LHCN-M2 (cell line): ENCODE measurements at regions not wholly inside any gene's neighbourhood (a gene's known extent, or its start where the extent isn't known, plus 50 kb on each side); places are given as distances from the start of the nearest gene placed in this dataset.

Experiments
- DNase-seq: peaks from one replicate; pipeline ENCODE4 v3.0.0-alpha.2; 2012; ENCODE audit warnings: low read depth

- DNase-seq: peak; percentile 11
Observed at GRCh38 chr12:77777274-77777673, 53.4 kb upstream of the NAV3 start.

DNA sequence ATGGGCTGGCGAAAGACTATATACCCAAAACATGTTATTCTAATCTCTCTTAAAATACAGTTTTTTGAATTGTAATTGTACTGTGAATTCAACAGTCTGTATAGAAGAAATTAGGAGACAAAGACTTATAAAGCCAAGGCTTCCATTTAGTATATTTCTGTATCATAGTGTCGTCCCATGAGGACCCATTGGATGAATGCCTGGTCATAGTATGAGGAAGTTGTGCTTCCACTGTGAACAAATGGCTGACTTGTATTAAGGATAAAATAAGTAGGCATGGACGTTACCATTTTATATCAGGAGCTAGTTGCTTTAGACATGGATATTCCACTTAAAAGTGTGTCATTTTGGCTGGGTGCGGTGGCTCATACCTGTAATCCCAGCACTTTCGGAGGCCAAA, 55.9 kb upstream of the NAV3 start:
- DNase-seq: no peak

DNA sequence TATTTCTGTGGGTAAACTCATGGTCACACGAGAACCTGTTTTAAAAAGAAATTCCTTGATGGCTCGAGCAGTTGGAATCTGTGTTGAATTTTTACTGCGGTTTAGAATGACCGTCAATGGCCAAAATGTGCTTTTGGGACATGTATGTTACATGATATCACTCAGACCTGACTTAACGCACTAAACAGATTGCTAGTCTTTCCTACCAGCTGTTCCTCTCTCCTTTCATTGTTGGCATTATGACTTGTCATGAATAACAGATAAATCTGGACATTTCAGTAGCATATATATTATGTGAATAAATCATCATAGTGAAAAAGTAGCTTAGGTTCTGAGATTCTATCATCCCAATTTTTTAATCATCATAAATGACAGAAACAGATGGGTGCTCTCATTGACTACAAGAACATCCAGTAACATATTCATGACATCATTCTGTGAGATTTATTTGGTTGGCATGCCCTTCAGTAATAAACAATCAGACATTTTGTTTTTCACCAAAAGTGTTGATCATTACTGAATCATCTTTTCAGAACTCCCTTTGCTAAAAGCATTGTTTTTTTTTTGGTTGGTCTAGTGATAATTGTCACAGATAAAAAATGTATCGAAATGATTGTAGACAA, 57.9 kb upstream of the NAV3 start:
- peak; percentile 86 for DNase-seq

GRCh38 chr12:77768558-77768957, 62.1 kb upstream of the NAV3 start:
- DNase-seq: no peak

- DNase-seq: peak; percentile 10
Observed at GRCh38 chr12:77767756-77768343, 62.8 kb upstream of the NAV3 start.

DNA sequence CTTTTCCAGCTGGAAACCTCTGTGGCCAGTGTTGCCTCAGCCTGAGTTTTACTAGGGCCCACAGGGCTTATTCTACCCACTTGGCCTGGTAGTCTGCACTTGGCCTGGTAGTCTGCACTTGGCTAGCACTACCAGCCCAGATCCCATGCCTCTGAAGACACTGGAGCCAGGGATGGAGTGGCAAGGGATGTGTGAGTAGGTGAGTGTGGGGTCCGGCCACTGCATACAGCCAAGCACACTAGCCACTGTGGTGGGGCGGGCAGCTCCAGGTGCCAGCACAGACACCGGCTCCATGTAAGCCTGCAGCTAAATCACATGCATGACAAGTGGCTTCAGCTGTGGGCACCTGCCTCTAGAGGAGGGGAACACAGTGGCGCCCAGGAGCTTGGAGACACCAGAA, 63.4 kb upstream of the NAV3 start:
- no peak for DNase-seq

- DNase-seq: no peak
Observed at GRCh38 chr12:77766224-77766623, 64.5 kb upstream of the NAV3 start.

DNA sequence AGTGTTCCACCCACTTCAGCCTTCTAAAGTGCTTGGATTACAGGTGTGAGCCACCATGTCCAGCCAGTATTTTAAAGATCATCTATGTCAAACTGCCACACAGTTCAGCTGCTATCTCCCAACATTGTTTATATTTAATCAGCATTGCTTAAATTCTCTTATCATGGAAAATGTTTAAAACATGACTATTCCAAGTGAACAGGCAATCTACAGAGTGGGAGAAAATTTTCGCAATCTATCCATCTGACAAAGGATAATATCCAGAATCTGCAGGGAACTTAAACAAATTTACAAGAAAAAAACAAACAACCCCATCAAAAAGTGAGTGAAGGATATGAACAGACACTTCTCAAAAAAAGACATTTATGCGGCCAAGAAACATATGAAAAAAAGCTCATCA, 69.4 kb upstream of the NAV3 start:
- DNase-seq: no peak

DNA sequence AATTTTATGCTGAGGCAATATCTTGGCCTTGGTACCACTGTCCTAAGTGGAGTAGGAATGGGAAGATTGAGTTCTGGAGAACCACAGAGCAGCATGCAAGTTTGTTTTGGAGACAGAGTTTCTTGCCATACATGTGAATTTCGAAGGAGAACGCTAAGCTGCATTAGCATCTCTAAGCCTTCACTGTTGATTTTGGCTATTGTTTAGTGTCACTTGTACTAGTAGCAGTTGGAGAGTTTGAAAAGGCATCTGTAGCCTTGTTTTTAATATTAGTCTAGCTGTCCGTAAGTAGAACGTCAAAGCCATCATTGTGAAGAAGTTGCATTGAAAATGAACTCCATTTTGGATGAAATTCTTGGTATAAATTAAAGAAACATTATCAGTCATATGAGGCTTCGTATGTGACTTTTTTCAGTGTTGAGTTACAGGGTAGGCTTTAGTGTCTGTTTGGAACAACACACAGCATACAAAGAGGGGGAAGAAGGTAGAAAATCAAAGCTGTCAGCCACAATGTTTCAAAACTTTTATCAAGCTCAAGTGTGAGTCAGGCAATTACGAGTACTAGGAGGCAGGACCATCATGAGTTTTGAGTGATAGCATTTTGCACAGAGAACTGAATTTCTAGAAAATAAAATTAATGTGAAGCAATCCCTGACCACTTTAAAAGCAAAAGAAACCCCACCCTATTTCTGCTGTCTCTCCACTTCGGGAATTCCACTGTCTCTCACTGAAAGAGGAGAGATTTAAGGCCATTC, 70.2 kb upstream of the NAV3 start:
- DNase-seq: no peak

- no peak for DNase-seq
Observed at GRCh38 chr12:77754086-77754485, 76.6 kb upstream of the NAV3 start.

DNA sequence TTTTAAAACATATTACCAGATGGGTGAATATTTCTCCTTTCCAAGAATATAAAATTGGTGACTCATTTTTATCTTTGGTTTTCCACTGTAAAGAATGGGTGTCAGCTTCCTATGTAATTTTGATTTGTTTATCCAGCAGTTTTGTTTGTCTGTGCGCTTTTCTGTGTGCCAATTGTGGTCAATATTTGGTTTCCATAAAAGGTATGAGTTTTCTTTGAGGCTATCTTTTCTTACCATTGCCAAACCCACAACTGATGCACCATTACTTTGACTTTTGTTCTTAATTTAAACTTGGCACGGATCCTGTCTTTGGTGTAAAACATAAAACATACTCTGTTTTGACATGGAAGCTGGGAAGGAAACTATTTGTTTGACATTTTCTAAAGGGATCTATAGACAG, 78.8 kb upstream of the NAV3 start:
- DNase-seq: peak; percentile 64

DNA sequence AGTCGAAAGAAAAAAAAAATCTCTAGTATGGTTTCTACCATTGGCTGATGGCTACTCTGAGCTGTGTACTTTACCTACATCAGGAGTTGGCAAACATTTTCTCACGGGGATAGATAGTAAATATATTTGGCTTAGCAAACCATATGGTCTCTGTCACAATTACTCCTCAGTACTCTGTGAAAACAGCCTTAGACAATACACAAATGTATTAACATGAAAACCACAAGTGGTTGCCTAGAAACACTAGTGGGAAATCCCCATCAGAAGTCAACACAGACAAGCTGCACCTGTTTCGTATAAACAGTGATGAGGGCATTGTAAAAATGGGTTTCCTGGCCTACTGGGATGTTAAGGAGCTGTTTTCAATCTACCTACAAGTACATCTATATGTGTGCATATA, 84.6 kb upstream of the NAV3 start:
- peak; percentile 71 for DNase-seq

DNA sequence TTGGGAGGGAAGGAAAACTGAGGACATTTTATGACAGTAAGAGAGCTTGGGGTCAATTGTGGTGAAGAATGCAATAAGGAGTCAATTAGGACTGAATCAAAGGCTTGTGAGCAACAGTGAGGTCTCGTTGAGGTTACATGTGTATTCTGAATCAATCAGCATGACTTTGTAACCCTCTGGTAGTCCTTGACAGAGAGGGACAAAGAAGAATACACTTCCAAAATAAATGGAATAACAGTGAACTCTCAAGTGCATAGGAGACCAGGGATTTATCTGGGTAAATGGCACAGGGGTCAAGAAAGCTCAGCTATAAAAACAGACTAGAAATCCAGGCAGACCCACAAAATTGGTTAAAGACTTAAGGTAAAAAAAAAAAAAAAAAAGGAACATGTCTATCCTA, 85.1 kb upstream of the NAV3 start:
- DNase-seq: no peak

DNA sequence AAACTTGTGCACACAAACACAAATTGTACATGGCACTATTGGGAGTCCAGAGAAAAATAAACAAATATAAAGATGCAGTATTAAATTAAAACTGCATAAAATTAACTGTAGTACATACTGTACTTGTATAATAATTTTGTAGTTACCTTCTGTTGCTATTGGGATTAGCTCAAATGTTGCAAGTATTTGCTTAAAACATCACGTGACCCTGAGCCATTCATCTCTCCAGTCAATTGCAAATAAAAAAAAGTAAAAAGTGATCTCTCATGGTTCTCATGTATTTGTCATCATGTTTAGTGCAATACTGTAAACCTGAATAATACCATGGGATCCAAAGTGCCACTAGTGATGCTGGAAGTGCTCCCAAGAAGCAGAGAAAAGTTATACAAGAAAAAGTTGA, 88.1 kb upstream of the NAV3 start:
- DNase-seq: no peak

DNA sequence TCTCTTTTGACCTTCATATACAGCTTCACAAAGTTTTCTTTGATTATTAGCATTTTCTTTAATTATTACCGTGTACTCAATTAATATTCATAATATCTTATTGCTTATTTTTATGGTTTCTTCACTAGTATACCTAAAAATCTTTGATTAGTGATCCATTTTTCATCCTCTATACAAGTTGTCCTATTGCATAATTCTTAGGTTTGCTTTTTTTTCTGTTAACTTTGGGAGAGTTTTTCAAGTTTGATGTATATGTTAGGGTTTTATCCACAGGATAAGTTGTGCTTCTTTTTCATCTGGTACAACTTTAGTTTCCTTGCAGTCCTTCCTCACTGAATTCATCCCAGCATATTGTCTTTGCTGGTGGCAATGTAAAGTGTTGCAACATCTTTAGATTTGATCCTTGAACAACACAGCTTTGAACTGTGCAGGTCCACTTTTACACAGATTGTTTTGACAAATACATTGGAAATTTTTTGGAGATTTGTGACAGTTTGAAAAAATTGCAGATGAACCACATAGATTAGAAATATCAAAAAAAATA, 88.6 kb upstream of the NAV3 start:
- DNase-seq: no peak

DNA sequence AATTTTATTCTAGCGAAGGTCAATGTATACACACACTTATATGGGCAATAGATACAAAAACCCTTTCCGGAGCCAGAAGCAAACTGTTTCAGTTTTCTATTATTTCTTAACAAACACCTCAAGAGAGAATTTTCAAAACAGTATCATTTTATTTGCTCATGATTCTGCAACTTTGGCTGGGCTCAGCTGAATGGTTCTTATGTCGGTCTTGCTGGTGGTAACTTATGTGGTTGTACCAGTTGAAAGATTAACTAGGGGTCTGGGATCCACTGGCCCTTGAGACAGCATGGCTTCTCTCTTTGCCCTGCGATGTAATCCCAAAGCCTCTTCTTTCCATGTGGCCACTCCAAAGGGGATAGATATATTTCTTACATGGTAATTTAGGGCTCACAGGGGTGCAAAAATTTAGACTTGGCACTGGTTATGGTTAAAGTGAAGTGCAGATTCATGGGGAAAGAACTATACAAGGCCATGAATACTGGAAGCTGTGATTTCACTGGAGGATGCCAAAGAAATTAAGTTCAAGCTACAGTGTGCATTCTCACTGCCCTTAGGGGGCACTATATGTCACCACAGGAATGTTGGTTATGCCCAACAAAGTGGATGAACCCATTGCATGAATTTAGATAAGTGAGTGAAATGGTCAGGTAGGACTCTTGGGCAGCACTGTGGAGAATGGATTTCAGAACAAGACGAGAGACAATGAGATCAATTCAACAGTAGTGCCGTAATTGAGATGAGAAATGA, 94.3 kb upstream of the NAV3 start:
- no peak for DNase-seq

DNA sequence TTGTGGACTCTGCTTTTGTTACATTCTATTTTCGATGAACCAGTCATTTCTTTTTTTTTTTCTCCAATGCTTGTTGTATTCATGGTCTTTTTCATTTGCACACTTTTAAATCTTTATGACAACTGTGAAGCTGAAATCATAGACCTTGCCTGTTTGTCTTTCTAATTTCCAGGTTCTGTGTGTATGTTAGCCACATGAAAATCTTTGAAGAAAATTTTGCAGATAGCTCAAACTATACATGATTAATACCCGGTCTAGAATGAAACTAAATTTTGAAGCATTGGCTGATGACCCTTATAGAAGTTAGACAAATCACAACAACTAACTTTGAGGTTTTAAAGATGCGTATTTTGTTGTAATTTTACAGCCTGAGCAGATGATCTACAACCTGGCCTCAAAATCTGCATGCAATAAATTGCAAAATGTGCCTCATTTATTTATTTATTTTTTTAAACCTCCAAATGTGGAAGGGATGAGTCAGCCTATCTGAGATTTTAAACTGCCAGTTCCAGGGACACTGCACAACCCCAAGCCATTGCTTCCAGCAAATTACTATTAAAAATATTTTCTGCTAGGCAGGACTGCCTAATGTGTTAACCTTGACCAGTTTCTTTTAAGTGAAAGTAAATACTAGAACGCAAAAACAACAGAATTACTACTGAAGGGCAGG, 96.3 kb upstream of the NAV3 start:
- peak; percentile 61 for DNase-seq

DNA sequence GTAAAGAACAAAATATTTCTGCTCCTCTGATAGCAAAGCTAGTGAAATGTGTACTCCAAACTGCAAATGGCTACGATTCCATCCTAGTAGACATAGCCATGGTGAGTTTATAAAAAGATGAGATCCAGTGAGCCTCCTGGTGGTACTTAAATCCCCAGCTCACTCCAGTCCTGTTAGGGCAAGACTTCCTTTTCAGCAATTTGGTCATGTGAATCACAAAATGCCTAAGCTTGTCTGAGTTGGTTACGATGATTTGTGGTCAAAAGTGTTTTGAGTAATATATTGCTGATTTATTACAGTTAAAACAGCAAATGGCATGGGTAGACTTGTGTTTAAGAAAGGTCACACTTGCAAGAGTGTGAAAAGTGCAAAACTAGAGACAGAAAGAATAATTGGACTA, 102.7 kb upstream of the NAV3 start:
- DNase-seq: no peak

DNA sequence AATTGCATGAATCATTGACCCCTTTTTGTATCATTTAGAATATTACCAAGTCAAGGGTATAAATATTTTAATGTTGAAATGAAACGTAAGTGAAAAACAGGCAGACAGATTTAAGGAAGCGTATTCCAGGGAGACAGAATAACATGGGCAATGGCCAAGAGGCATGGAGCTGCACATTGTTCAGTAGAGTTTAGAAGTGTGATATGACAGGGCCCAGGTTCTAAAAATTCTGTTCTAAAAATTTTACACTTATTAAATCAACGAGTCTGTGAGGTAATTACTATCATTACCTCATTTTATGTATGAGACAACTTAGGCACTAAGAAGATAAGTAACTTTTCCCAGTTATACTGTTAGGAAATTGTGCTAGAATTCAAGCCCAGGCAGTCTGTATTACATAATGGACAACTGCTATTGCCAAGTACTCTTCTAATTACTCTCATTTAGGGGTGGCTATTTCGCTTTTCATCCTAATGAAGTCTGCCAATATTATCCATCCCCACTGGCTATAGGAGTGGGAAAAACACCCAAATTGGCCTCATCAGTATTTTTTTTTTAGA, 103.2 kb upstream of the NAV3 start:
- DNase-seq: no peak

DNA sequence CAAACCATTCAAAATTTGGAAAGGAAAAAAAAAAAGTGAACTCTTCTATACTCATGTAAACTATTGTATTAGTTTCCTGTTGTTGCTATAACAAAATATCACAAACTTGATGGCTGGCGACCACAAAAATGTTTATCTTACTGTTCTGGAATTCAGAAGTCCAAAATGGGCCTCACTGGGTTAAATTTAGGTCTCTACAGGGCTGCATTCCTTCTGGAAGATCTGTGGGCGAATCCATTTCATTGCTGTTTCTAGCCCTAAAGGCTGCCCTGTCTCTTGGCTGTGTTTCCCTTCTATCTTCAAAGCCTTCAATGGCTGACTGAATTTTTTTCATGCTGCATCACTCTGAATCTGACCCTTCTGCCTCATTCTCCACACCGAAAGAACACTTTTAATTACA, 105.1 kb upstream of the NAV3 start:
- peak; percentile 37 for DNase-seq

DNA sequence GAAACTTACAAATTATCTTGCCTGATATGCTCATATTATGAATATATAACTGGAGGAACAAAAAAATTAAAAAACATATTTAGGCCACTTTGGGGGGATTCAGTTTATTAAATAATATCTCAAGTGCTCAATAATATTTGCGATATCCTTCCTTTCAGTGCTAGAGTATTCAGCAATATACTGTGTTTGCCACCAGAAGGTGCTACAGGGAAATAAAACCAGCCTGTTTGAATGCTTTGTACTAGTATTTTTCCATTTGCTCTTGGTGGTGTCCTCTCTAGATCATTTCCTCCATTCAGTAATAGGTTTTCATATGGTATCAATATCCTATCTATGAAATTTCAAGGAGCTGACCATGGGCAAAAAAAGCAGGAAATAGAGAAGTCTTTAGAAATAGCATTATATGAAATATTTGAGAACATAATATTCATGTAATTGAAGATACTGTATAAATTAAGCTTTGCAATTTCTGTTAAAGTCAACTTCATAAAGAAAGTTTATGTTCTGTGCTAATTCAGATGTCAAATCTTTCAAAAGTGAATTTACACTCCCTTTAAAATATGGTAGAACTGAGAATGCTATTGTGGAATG, 106.2 kb upstream of the NAV3 start:
- peak; percentile 53 for DNase-seq
